ENCODE measurements at regions not wholly inside any gene's neighbourhood (a gene's known extent, or its start where the extent isn't known, plus 50 kb on each side); places are given as distances from the start of the nearest gene placed in this dataset.

GRCh38 chr10:44511166-44511565 lies 126.3 kb upstream of the CXCL12 start:
- DNase-seq (ENCODE audit: extremely low read depth in 1 of 4, low spot score in 3 of 4) (no peak), FAIRE-seq (no peak), ATAC-seq (no peak)
- Histone ChIP-seq H4K20me1 (replicated peaks; ENCODE audit: control insufficient read depth, insufficient read depth, low read length) (no peaks in the 10 kb centered on the region), H3K9me3 (replicated peaks; ENCODE audit: control insufficient read depth, insufficient read depth, low read depth, low read length) (no peaks in the 10 kb centered on the region), H3K4me2 (ENCODE audit: insufficient read depth, low read length) (no peak overlapping the region), H3K9ac (ENCODE audit: insufficient read depth in 1 of 2, low read depth in 2 of 2, low read length in 2 of 2) (no peak overlapping the region), H3K36me3 (ENCODE audit: control insufficient read depth, insufficient read depth, low read length) (no peaks in the 10 kb centered on the region), H3K27ac (ENCODE audit: extremely low read depth, low read depth, low read length) (no peak overlapping the region), H3K79me2 (ENCODE audit: control insufficient read depth, insufficient read depth, low read length) (no peaks in the 10 kb centered on the region), H3K27me3 (ENCODE audit: control insufficient read depth in 2 of 2, insufficient read depth in 2 of 2, low read length in 2 of 2) (no peaks in the 10 kb centered on the region), H2AFZ (ENCODE audit: low read depth, low read length) (no peak overlapping the region), H3K9me1 (ENCODE audit: control insufficient read depth, insufficient read depth, low read length) (no peaks in the 10 kb centered on the region), H3K4me1 (replicated peaks in 1 of 2; ENCODE audit: control insufficient read depth in 2 of 2, insufficient read depth in 2 of 2, low read length in 2 of 2) (no peaks in the 10 kb centered on the region), H3K4me3 (no peak overlapping the region)
- ChIA-PET POLR2A (no interaction called here), CTCF (ENCODE audit: low intra/inter-chr PET ratio) (interaction anchor here (0.6 kb wide), 1 partner anchor 546 kb away, joined by 4 read pairs; no protein-coding TSS in a partner anchor)
- TF ChIP-seq ZNF57 (CRISPR knock-in tag; IDR thresholded peaks at IDR 0.05) (no peak), RBBP5 (IDR thresholded peaks at IDR 0.05; ENCODE audit: borderline replicate concordance, insufficient read depth, low read length, poor library complexity, severe bottlenecking) (no peak)
- in situ Hi-C loops (cut with MboI) (no loop called here), intact Hi-C loops (cut with micrococcal nuclease) (no loop called here)
- 0% methylated on average over 2 of the region's 2 CpGs for WGBS (ENCODE audit: insufficient coverage, low coverage, missing lambda C conversion rate)
- BruUV-seq (replicated peaks) = no TSS peak

- no peak overlapping the region for H3K4me2 ChIP-seq (ENCODE audit: insufficient read depth, low read length)
- H3K4me1 ChIP-seq (replicated peaks in 1 of 2; ENCODE audit: control insufficient read depth in 2 of 2, insufficient read depth in 2 of 2, low read length in 2 of 2) = no peaks in the 10 kb centered on the region
- BruUV-seq (replicated peaks) = no TSS peak
- H3K4me3 ChIP-seq = no peak overlapping the region
- H3K36me3 ChIP-seq (ENCODE audit: control insufficient read depth, insufficient read depth, low read length) = no peaks in the 10 kb centered on the region
- POLR2A ChIA-PET = no interaction called here
- FAIRE-seq (no peak), DNase-seq (ENCODE audit: extremely low read depth in 1 of 4, low spot score in 3 of 4) (no peak), ATAC-seq (no peak)
- CTCF ChIA-PET (ENCODE audit: low intra/inter-chr PET ratio) = no interaction called here
- H3K79me2 ChIP-seq (ENCODE audit: control insufficient read depth, insufficient read depth, low read length) = no peaks in the 10 kb centered on the region
- no peaks in the 10 kb centered on the region for H3K27me3 ChIP-seq (ENCODE audit: control insufficient read depth in 2 of 2, insufficient read depth in 2 of 2, low read length in 2 of 2)
- no peak overlapping the region for H3K27ac ChIP-seq (ENCODE audit: extremely low read depth, low read depth, low read length)
- WGBS (ENCODE audit: insufficient coverage, low coverage, missing lambda C conversion rate) = 0% methylated on average over 2 of the region's 2 CpGs
- no peaks in the 10 kb centered on the region for H3K9me3 ChIP-seq (replicated peaks; ENCODE audit: control insufficient read depth, insufficient read depth, low read depth, low read length)
- H2AFZ ChIP-seq (ENCODE audit: low read depth, low read length) = no peak overlapping the region
- intact Hi-C loops (cut with micrococcal nuclease) (no loop called here), in situ Hi-C loops (cut with MboI) (no loop called here)
- no peak overlapping the region for H3K9ac ChIP-seq (ENCODE audit: insufficient read depth in 1 of 2, low read depth in 2 of 2, low read length in 2 of 2)
- no peaks in the 10 kb centered on the region for H4K20me1 ChIP-seq (replicated peaks; ENCODE audit: control insufficient read depth, insufficient read depth, low read length)
- no peaks in the 10 kb centered on the region for H3K9me1 ChIP-seq (ENCODE audit: control insufficient read depth, insufficient read depth, low read length)
- TF ChIP-seq, protein P1, sequence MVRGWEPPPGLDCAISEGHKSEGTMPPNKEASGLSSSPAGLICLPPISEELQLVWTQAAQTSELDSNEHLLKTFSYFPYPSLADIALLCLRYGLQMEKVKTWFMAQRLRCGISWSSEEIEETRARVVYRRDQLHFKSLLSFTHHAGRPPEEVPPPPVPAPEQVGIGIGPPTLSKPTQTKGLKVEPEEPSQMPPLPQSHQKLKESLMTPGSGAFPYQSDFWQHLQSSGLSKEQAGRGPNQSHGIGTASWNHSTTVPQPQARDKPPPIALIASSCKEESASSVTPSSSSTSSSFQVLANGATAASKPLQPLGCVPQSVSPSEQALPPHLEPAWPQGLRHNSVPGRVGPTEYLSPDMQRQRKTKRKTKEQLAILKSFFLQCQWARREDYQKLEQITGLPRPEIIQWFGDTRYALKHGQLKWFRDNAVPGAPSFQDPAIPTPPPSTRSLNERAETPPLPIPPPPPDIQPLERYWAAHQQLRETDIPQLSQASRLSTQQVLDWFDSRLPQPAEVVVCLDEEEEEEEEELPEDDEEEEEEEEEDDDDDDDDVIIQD (CRISPR knock-in tag; IDR thresholded peaks at IDR 0.05) = no peak
- TF ChIP-seq CC2D1A (IDR thresholded peaks at IDR 0.05) (no peak), ZNF77 (CRISPR knock-in tag; IDR thresholded peaks at IDR 0.05) (no peak), ZNF407 (IDR thresholded peaks at IDR 0.05; ENCODE audit: low read depth) (no peak), KAT2B (IDR thresholded peaks at IDR 0.05; ENCODE audit: low read depth, low read length) (no peak)
These were observed 126.7 kb upstream of the CXCL12 start for GRCh38 chr10:44511601-44512000.

Data from K562 (cell line).